ENCODE measurements at regions not wholly inside any gene's neighbourhood (a gene's known extent, or its start where the extent isn't known, plus 50 kb on each side); places are given as distances from the start of the nearest gene placed in this dataset.

GRCh38 chr4:15144249-15144966 is 142.1 kb downstream of the CPEB2 start:
- H3K27me3 ChIP-seq (ENCODE audit: insufficient read depth, low read length, poor library complexity, severe bottlenecking): no peaks in the 10 kb centered on the region
- no peaks in the 10 kb centered on the region for H3K9me2 ChIP-seq (replicated peaks; ENCODE audit: low read depth, low read length)
- no peaks in the 10 kb centered on the region for H3K9me3 ChIP-seq (ENCODE audit: insufficient read depth, low read depth, low read length)
- H3K4me3 ChIP-seq (ENCODE audit: low read length, poor library complexity, severe bottlenecking): no peak overlapping the region
- no peaks in the 10 kb centered on the region for H3K79me2 ChIP-seq (ENCODE audit: insufficient read depth, low read length)
- H3F3A ChIP-seq (ENCODE audit: low read depth): no peaks in the 10 kb centered on the region
- peaks cover 8% of the 10 kb centered on the region for H3K4me1 ChIP-seq (ENCODE audit: insufficient read depth, low read length, poor library complexity, severe bottlenecking)
- H3K4me2 ChIP-seq (ENCODE audit: low read depth, low read length, poor library complexity, severe bottlenecking): no peak overlapping the region
- H2AFZ ChIP-seq (ENCODE audit: low read length): no peak overlapping the region
- no peaks in the 10 kb centered on the region for H4K20me1 ChIP-seq (ENCODE audit: insufficient read depth, low read length, poor library complexity, severe bottlenecking)
- no peaks in the 10 kb centered on the region for H3K36me3 ChIP-seq (ENCODE audit: insufficient read depth, low read length)
- TF ChIP-seq EZH2phosphoT487 (IDR thresholded peaks at IDR 0.05; ENCODE audit: borderline replicate concordance) (no peak), CTCF (conservative IDR thresholded peaks at IDR 0.05; ENCODE audit: low read length) (no peak)
- H3K9ac ChIP-seq (ENCODE audit: low read depth, low read length, poor library complexity, severe bottlenecking): no peak overlapping the region

GRCh38 chr4:15144967-15145295 is 142.7 kb downstream of the CPEB2 start:
- H3F3A ChIP-seq (ENCODE audit: low read depth): no peaks in the 10 kb centered on the region
- H3K9me2 ChIP-seq (replicated peaks; ENCODE audit: low read depth, low read length): no peaks in the 10 kb centered on the region
- H3K4me3 ChIP-seq (ENCODE audit: low read length, poor library complexity, severe bottlenecking): no peak overlapping the region
- no peaks in the 10 kb centered on the region for H4K20me1 ChIP-seq (ENCODE audit: insufficient read depth, low read length, poor library complexity, severe bottlenecking)
- TF ChIP-seq CTCF (conservative IDR thresholded peaks at IDR 0.05; ENCODE audit: low read length): no peak
- TF ChIP-seq EZH2phosphoT487 (IDR thresholded peaks at IDR 0.05; ENCODE audit: borderline replicate concordance): no peak
- no peak overlapping the region for H3K9ac ChIP-seq (ENCODE audit: low read depth, low read length, poor library complexity, severe bottlenecking)
- no peaks in the 10 kb centered on the region for H3K36me3 ChIP-seq (ENCODE audit: insufficient read depth, low read length)
- H3K4me1 ChIP-seq (ENCODE audit: insufficient read depth, low read length, poor library complexity, severe bottlenecking): peaks cover 13% of the 10 kb centered on the region
- no peaks in the 10 kb centered on the region for H3K27me3 ChIP-seq (ENCODE audit: insufficient read depth, low read length, poor library complexity, severe bottlenecking)
- H2AFZ ChIP-seq (ENCODE audit: low read length): no peak overlapping the region
- H3K9me3 ChIP-seq (ENCODE audit: insufficient read depth, low read depth, low read length): no peaks in the 10 kb centered on the region
- H3K79me2 ChIP-seq (ENCODE audit: insufficient read depth, low read length): no peaks in the 10 kb centered on the region
- no peak overlapping the region for H3K4me2 ChIP-seq (ENCODE audit: low read depth, low read length, poor library complexity, severe bottlenecking)

DNA sequence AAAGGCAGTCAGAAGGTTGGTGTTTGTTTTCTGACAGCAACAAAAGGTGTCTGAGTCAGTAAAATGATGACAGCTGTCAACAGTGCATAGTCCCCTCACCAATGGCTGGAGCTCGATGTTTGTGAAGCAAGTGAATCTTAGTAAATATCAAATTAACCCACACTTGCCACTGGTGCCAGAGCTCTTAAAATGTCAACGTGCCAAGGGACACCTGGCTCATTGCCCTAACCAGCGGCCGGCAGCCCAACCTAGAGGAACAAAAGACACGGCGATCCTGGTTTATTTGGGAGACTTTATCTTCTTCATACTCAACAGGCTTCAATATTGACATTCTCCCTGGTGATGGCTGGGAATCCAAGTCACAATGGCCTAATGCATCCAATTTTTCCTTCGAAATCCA is 143.4 kb downstream of the CPEB2 start:
- H3K4me2 ChIP-seq (ENCODE audit: low read depth, low read length, poor library complexity, severe bottlenecking): no peak overlapping the region
- H3K79me2 ChIP-seq (ENCODE audit: insufficient read depth, low read length): no peaks in the 10 kb centered on the region
- H3K9me3 ChIP-seq (ENCODE audit: insufficient read depth, low read depth, low read length): no peaks in the 10 kb centered on the region
- no peaks in the 10 kb centered on the region for H3F3A ChIP-seq (ENCODE audit: low read depth)
- no peak overlapping the region for H3K9ac ChIP-seq (ENCODE audit: low read depth, low read length, poor library complexity, severe bottlenecking)
- H3K27me3 ChIP-seq (ENCODE audit: insufficient read depth, low read length, poor library complexity, severe bottlenecking): no peaks in the 10 kb centered on the region
- H2AFZ ChIP-seq (ENCODE audit: low read length): no peak overlapping the region
- H3K4me3 ChIP-seq (ENCODE audit: low read length, poor library complexity, severe bottlenecking): no peak overlapping the region
- H3K36me3 ChIP-seq (ENCODE audit: insufficient read depth, low read length): no peaks in the 10 kb centered on the region
- no peaks in the 10 kb centered on the region for H4K20me1 ChIP-seq (ENCODE audit: insufficient read depth, low read length, poor library complexity, severe bottlenecking)
- no peak for TF ChIP-seq EZH2phosphoT487 (IDR thresholded peaks at IDR 0.05; ENCODE audit: borderline replicate concordance)
- no peak for TF ChIP-seq CTCF (conservative IDR thresholded peaks at IDR 0.05; ENCODE audit: low read length)
- H3K9me2 ChIP-seq (replicated peaks; ENCODE audit: low read depth, low read length): no peaks in the 10 kb centered on the region
- H3K4me1 ChIP-seq (ENCODE audit: insufficient read depth, low read length, poor library complexity, severe bottlenecking): peaks cover 18% of the 10 kb centered on the region
